ENCODE measurements at regions not wholly inside any gene's neighbourhood (a gene's known extent, or its start where the extent isn't known, plus 50 kb on each side); places are given as distances from the start of the nearest gene placed in this dataset.

DNA sequence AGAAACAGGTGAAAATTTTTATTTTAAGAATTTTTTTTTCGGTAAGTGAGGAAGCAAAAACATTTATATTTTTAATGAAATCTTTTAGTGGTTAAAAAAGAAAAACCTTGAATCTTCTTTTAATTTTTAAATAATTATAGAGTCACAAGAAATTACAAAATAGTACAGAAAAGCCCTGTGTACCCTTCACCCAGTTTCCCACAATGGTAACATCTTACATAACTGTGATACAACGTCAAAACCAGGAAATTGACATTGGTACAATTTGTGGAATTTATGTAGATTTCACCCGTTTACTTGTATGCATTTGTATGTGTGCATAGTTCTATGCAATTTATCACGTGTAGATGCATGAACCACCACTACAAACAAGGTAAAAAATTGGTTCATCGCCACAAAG lies 285.9 kb downstream of the MTX2 start:
- TF ChIP-seq POLR2A (IDR thresholded peaks at IDR 0.05): no peak
- TF ChIP-seq, protein P1, sequence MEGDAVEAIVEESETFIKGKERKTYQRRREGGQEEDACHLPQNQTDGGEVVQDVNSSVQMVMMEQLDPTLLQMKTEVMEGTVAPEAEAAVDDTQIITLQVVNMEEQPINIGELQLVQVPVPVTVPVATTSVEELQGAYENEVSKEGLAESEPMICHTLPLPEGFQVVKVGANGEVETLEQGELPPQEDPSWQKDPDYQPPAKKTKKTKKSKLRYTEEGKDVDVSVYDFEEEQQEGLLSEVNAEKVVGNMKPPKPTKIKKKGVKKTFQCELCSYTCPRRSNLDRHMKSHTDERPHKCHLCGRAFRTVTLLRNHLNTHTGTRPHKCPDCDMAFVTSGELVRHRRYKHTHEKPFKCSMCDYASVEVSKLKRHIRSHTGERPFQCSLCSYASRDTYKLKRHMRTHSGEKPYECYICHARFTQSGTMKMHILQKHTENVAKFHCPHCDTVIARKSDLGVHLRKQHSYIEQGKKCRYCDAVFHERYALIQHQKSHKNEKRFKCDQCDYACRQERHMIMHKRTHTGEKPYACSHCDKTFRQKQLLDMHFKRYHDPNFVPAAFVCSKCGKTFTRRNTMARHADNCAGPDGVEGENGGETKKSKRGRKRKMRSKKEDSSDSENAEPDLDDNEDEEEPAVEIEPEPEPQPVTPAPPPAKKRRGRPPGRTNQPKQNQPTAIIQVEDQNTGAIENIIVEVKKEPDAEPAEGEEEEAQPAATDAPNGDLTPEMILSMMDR (IDR thresholded peaks at IDR 0.05): no peak
